HG02884 (cell line): ENCODE measurements at regions not wholly inside any gene's neighbourhood (a gene's known extent, or its start where the extent isn't known, plus 50 kb on each side); places are given as distances from the start of the nearest gene placed in this dataset.
"Not testable (repeated sequence)": the region's sequence is repeated elsewhere in the genome, so short reads cannot be mapped to it uniquely, and the experiment has no call there.

Experiments
- ATAC-seq: cut with Tn5 transposase; IDR thresholded peaks from one replicate; pipeline ENCODE4 v1.9.1; 2021; ENCODE audit warnings: mild to moderate bottlenecking, moderate library complexity; ENCODE audit not compliant: unreplicated experiment

GRCh38 chr7:29649028-29649716 is 85.5 kb downstream of the PRR15 start:
- ATAC-seq, result no peak

GRCh38 chr7:29649876-29650275 is 86.2 kb downstream of the PRR15 start:
- ATAC-seq, result no peak

- no peak for ATAC-seq
Measured at GRCh38 chr7:29651477-29651876, 87.8 kb downstream of the PRR15 start.

- ATAC-seq, result no peak
Measured at GRCh38 chr7:29652556-29652955, 88.9 kb downstream of the PRR15 start.

- ATAC-seq, result not testable (repeated sequence)
Measured at GRCh38 chr7:29654340-29654739, 90.7 kb downstream of the PRR15 start.

- ATAC-seq, result no peak
Measured at GRCh38 chr7:29657288-29657687, 93.7 kb downstream of the PRR15 start.

GRCh38 chr7:29657856-29658255 is 94.2 kb downstream of the PRR15 start:
- ATAC-seq, result no peak

- not testable (repeated sequence) for ATAC-seq
Measured at GRCh38 chr7:29659213-29659612, 95.6 kb downstream of the PRR15 start.

- ATAC-seq, result not testable (repeated sequence)
Measured at GRCh38 chr7:29662899-29663298, 99.3 kb downstream of the PRR15 start.

GRCh38 chr7:29664999-29665398 is 101.4 kb downstream of the PRR15 start:
- ATAC-seq, result not testable (repeated sequence)

- not testable (repeated sequence) for ATAC-seq
Measured at GRCh38 chr7:29667096-29667669, 103.5 kb downstream of the PRR15 start.

- not testable (repeated sequence) for ATAC-seq
Measured at GRCh38 chr7:29671286-29671685, 107.7 kb downstream of the PRR15 start.

- not testable (repeated sequence) for ATAC-seq
Measured at GRCh38 chr7:29673635-29674034, 110.0 kb downstream of the PRR15 start.

- ATAC-seq, result not testable (repeated sequence)
Measured at GRCh38 chr7:29674626-29675025, 111.0 kb downstream of the PRR15 start.

- ATAC-seq, result not testable (repeated sequence)
Measured at GRCh38 chr7:29677254-29677653, 113.6 kb downstream of the PRR15 start.

GRCh38 chr7:29679963-29680362 is 116.3 kb downstream of the PRR15 start:
- not testable (repeated sequence) for ATAC-seq

- ATAC-seq, result not testable (repeated sequence)
Measured at GRCh38 chr7:29680601-29681000, 117.0 kb downstream of the PRR15 start.

GRCh38 chr7:29684151-29684786 is 120.6 kb downstream of the PRR15 start:
- ATAC-seq, result peak; percentile 34

GRCh38 chr7:29684787-29685650 is 121.3 kb upstream of the WIPF3 start:
- ATAC-seq, result peak; percentile 61

- ATAC-seq, result not testable (repeated sequence)
Measured at GRCh38 chr7:29685651-29686271, 120.5 kb upstream of the WIPF3 start.

- ATAC-seq, result not testable (repeated sequence)
Measured at GRCh38 chr7:29690510-29690909, 115.8 kb upstream of the WIPF3 start.
